ENCODE measurements at regions not wholly inside any gene's neighbourhood (a gene's known extent, or its start where the extent isn't known, plus 50 kb on each side); places are given as distances from the start of the nearest gene placed in this dataset.

DNA sequence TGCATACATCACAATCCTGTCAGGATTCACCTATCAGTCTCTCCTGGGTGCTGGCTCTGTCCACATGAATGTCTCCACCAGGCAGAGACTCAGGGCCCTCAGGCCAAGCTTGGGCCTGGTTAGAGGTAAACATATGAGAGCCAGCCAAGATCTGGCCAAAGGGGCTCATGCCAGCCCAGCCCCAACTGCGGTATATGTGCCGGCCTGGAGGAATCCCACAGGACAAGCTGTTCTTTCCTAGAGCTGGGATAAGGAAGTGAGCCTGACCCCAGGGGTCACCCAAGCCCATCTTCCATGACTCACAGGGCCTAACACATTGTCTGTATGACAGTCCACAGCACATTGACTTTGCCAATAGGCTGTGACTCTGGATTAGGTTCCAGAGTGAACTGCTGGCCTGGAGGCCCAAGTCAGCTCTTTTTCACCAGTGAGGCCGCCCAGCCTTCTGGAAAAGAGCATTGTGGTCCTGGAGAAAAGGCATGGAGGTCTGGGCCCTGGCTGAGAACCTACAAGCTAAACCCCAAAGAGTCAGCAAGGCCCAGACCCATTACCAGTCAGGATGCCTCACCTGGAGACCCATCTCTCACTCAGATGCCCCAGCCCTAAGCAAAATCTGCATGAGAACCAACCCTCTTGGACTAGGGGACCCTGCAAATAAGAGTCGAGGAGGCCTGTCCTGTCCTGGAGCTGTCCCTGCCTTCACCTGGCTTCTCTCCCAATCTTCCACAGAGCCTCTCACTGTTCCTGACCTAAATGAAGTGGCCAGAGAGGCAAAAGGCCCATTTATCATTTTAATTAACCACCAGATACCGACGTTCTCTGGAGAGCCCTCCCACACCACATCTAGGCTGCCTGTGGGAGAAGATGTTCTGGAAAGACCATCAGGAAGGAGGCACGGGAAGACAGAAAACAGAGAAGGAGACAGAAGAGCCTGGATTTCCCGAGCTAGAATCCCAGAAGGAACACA is 120.9 kb upstream of the PKDCC start:
- no peak for DNase-seq

DNA sequence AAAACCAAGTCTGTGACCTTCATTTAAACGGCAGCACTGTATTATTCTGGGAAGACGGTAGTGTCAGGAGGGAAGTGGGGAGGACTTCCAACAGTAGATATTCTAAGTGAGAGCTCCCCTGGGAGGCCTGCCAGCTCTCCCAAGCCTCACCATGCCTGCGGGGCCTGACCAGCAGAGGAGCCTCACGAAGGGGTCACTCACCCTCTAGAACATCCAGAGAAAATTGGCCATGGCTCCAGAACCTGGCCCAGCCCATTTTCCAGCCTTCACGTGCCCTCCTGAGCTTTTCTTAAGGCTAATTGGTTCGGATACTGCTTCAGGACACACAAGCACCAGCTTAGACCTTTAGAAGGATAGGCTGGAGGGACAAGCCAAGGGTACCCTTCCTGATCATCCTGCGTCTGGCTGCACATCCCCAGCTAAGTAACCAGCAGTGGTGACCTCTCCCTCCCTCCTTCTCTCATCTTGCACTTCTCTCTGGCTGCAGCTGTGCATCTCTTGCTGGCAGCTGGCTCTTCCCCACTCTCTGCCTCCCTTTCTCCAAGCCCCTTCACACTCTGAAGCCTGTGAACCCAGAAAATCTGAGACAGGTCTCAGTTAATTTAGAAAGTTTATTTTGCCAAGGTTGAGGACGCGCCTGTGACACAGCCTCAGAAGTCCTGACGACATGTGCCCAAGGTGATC is 120.1 kb upstream of the PKDCC start:
- DNase-seq: no peak

DNA sequence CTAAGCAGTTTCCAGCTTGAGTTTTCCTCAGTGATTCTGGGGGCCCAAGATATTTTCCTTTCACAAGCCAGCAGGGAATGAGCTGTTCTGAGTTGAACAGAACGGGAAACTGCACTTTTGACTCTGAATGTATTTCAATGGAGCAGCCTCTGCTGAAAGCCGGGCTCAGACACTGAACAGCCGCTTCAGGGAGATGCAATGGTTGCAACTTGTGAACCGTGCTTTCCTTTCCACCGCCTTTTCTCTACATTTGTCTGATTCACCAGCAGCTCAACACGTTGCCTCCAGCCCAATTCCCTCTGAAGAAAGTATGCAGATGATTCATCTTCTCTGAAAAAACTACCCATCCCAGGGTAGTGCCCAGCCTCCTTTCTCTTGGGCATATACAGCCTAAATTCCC is 119.3 kb upstream of the PKDCC start:
- no peak for DNase-seq

DNA sequence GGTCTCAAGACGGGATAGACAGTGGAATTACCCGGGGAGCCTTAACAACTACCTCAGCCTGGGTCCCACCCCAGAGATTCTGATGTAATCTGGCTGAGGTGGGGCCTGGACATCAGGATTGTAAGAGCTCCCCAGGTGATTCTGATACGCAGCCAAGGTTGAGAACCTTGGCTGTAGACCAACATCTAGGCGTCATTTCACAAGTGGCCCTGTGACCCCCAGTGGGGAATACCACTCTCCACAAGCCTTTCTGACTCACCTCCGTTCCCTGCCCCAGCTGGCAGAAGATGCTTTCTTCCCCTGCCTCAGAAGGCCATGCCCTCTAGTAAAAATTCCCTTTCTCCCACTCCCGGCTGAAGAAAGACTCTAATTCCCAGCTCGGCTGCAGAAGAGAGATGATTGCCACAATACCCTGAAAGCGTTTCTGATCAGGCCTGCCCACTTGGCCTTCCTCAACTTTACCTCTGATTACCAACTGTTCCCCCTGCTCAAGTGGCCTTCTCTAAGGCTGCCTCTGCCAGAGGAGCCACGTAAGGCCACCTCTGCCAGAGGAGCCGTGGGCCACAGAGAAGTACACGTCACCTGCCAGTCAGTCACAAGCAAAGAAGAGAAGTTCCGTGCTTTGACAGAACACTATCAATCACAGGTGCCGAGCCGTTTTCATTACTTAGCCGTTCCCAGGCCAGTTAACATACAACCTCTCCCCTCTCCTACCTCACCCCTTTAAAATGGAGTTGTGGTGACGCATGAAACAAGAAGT is 116.8 kb upstream of the PKDCC start:
- no peak for DNase-seq

DNA sequence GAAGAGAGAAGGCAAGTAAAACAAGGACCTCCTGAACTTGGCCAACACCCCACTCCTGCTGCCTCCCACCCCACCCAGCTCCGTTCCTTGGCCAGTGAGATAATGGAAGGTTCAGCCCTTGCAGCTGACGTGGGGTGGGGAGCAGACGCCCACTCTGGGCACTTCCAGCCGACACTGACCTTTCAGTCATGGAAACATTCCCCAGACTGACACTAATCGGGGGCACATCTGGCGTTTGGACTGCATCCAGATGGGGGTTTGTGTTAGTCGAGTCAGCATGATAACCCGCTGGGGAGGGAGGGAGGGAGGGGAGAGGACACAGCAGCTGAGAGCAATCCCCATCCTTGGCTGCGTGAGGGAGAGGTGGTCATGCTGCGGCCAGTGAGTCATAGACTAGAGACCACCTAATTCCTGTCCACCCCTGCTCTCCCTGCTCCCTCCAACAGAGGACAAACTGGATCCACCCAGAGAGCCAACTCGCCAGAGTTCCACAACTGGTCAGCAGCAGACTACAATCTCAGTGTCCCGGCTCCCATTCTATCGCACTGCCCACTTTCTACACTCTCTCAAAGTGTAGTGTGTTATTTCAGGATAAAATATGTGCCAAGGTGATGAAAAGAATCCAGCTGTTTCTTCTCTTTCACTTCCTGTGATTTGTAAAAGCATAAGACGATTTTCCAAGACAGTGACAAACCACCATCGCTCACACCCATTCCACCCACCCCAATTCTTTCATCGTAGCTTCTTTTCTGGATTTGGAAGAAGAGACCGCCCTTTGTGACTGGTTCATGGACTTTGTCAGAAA is 115.4 kb upstream of the PKDCC start:
- no peak for DNase-seq

DNA sequence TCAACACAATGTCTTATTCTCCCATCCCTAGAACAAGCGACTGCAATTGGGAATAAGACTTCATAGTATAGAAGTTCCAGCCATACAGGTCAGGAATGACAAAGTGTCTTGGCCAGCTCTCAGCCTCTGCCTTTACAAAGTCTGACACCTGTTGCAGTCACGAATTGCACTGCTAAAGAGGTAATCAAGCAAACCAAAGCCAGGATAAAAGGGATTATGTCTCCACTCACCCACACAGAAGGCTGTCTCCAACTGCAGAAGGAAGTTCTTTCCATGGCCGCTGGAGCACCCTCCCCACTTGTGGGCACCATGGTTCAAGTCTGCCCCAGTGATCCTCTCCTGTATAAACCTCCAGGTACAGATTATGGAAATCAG is 114.8 kb upstream of the PKDCC start:
- DNase-seq: no peak

DNA sequence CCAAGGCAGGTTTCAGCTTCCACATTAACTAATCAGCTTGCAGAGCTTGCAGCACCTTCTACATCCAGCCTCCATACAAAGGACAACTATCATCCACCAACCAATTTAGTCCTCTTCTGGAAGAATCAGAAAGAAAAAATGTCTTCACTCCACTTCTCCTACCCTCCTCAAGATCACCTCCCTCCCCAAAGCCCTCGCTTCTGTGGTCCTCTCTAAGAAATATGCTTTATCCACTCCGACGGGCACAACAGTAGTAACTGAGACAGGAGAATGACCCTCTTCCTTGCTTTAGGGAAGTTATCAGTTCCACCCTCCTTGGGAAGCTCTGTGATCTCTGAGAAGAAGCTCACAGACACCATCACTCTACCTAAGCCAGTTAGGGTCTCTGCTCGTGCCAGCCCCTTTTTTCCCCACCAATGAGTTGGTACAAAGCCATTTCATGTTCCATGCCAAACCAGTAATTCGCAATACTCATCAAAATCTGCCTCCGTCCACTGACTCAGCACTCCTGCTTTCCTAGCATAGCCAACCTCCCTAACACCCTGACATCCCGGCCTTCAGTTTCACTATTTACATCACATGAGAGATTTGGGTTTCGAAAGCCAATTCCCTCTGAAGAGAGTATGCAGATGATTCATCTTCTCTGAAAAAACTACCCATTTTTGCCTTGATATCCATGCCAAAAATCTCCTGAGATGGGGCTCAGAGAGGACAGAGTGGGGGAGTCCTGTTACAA is 114.1 kb upstream of the PKDCC start:
- DNase-seq: no peak

DNA sequence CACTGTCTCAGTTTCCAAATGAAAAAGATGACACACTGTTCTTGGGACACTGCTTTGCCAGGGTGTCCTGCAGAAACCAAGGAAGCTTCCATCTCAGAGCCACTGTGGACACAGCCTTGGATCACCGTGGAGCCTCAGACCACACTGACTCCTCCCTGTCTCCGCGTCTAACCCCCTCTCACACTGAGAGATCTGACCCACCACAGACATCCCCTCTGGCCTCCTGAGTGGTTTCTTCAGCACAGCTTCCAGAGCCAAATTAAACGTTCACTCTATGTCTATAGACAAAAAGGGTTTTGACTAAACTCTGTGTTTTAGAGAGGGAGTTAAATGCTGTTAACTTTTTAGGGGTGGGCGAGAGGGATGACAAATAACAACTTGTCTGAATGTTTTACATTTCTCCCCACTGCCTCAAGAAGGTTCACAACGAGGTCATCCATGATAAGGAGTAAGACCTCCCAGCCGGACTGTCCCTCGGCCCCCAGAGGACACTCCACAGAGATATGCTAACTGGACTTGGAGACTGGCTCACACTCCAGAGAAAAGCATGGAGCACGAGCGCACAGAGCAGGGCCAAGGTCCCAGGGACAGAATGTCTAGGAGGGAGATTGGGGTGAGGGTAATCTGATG is 113.4 kb upstream of the PKDCC start:
- no peak for DNase-seq

DNA sequence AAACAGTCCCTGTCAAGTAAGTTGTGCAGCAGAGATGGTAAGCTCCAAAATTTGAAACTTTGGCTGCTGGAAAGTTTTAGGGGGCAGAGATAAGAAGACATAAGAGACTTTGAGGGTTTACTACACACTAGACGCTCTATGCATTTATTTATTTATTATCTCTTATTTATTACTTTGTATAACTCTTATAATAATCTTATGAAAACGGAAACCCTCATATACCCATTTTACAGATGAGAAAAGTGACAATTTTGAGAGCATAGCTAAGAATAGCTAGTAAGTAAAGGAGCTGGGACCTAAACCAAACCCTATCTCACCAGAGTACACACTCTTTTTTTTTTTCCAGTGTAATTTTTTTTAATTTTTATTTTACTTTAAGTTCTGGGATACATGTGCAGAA is 112.8 kb upstream of the PKDCC start:
- no peak for DNase-seq

DNA sequence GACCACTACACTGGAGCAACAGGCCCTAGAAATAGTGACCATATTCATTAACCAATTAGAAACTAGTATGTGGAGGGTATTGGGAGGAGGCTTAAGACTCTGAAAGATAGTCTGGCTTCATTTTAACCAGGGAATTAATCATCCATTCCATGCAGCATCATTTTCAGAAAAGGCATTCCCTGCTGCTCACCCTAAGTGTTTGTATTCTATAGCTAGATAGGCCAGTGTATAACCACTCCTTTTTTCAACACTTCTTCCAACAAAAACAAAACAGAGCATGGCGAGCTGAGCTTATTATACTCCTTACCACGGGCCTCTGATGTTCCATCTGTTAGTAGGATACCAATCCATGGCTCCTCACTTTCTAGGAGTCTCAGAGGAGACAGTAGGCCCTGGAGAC is 112.0 kb upstream of the PKDCC start:
- DNase-seq: no peak

DNA sequence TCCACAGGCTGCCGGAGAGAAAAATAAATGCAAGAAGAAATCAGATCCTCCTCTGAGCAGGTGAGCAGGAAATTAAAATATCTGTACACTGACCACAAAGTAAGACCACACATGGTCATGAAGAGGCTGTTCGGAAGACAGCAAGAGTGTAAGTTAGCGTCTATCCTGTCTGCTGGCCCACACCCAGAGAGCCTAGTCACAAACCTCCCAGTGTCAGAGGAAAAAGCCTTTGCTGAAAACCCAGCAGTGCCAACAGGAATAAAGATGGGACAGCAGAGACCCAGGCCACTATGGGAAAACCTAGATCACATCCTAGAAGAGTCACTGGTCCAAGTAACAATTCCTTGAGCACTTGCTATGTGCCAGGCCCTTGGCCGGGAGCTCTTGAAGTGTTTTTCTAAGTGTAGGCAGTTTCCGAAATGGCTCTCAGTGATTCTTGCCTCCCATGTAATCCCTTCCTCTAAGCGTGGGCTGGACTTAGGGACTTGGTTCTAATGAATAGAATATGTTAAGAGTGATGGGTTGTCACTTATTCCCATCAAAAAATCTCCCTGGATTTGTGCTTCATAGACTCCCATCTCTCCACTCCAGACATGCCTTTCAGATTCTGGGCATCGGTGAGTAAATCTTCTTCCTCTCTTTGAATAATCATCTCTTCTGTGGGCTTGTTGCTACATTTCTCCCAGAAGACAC is 110.9 kb upstream of the PKDCC start:
- DNase-seq: no peak

DNA sequence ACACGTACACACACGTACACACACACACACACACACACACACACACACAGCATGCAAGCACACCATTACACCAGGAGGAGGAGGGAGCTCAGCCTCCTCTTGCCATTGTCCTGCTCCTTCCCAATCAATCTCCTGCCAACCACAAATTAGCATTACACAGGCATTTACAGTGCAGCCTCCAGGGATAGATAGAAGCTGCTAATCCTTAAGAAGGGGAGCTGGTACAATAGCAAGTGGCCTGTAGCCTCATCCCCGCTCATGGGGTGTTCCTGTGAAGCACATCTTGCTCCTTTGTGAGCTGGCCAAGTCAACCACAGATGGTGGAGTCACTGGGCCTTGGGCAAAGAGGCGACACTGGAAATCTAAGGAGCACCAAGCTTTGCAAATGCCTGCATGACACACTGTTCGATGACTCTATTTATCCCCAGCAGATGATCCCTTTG is 110.3 kb upstream of the PKDCC start:
- DNase-seq: peak; percentile 66

DNA sequence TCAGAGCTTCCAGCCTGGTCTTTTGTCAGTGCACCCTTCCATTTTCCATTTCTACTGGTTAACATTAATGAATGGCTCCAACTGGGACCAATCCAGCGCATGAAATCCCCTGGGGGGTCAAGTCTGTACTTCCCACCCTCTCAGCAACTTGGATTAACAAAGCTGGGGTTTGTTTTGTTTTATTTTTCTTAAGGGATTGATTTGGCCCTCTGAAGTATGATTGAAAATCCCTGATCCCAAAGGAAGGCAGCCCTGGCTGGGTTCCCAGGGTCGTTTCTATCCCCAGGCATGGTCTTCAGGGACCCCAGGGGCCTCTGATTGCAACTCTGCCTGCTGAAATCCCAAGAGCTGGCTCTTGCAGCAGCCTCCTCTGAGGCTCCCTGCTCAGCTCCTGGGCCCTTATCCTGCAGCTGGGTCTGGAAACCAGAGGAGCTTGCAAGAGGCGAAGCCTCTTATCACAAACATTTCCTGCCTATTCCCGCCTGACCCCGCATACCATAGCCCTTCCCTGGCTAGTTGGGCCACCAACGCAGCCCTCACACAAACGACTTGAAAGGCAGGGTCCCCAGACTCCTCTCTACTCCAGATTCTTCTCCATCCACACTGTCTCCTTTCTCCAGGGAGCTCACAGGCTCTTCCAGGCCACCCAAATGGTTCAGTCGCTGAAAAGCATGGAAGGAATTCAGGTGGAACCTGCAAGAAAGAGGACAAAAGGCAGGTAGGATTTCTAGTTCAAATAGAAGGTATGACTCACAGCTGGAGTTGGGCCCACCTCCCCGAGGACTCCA is 109.7 kb upstream of the PKDCC start:
- DNase-seq: no peak

DNA sequence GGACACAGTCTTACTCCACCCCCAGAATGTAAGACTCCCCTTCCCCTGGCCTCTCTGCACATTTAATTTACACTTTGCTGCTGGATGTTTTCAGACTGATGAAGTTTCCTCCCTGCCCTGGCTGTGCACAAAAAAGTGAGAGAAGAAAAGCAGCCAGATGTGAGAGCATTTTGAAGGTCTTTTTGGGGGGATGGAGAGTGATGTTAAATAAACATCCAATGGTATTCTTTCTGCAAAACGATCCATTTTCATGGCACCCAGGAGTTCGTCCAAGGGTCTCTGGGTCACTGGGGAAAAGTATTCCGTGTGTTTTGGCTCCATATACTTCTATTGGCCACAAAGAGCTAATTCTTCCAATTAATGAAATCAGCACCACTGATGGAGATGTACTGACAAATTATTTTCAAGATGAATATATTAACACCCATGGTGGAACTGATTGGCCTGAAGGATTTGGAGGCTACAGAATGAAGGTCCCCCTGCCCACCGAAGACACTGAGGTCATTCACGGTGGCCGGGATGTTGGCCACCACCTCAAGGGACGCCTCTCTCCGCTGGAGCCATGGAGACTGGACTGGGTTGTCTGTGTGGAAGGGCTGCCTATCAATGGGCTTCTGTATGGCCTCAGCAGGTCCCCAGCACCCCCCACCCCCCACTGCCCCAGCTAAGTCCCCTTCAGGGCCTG is 107.6 kb upstream of the PKDCC start:
- DNase-seq: no peak

DNA sequence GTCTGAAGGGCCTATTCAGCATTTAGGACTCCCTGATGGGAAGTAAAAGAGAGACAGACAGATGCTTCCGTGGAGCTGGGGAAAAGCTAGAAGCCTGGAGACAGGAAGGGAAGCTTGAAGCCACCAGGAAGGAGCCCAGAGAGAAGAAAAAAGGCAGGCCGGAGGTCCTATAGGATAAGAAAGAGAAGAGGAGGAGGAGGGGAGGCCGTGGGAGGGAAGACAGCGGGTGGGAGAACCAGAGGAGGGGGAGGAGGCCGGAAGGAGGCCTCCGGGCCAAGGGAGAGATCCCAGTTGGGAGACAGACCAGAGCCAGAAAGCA is 107.1 kb upstream of the PKDCC start:
- no peak for DNase-seq

DNA sequence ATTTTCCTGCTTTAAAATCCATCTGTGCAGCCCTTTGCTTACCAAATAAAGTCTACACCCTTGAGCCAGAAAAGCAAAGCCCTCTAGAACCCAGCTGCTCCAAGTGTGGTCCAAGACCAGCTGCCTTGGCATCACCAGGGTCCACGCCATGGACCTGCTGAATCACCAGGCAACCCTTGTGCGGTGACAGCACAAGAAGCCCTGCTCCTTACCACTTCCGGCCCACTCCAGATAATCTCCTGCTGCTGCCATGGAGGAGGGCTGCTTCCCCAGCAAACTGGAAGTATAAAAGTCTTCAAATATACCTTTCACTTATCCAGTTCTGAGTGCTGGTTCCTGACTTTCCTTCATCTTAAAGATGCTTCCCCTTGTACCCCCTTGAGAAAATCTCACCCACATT is 106.0 kb upstream of the PKDCC start:
- DNase-seq: no peak

DNA sequence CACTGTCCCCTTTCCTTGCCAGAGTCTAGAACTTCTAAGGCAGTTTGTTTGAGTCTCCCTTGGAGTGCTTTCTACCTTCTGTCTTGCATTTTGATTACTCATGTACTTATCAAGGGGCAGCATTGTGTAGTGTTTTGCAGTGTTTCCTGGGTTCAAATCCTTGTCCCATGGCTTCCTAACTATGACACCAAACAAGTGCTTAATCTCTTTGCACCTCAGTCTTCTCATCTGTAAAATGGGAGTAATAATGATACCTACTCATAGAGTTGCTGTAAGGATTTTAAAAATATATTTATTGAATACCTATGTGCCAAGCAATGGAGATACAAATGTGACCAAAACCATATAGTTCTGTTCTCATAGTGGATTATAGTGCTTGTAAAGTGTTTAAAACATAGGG is 105.5 kb upstream of the PKDCC start:
- DNase-seq: no peak

DNA sequence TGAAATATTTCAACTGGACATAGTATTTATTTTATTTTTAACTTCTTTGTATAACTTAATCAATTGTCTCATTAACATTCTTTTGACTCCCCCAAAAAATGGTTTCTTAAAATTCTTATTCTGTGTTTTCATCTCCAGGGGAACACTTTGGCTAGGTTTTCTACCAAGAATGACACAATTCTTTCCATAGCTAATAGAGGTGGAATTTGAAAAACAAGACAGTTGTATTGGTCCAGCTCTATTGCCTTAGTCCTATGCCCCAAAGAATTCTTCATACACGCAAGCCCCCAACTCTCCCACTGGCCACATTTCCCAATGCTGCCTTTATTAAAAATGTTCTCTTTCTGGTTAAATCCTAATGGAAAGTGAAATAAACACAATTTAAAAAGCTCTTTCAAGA is 104.7 kb upstream of the PKDCC start:
- no peak for DNase-seq

DNA sequence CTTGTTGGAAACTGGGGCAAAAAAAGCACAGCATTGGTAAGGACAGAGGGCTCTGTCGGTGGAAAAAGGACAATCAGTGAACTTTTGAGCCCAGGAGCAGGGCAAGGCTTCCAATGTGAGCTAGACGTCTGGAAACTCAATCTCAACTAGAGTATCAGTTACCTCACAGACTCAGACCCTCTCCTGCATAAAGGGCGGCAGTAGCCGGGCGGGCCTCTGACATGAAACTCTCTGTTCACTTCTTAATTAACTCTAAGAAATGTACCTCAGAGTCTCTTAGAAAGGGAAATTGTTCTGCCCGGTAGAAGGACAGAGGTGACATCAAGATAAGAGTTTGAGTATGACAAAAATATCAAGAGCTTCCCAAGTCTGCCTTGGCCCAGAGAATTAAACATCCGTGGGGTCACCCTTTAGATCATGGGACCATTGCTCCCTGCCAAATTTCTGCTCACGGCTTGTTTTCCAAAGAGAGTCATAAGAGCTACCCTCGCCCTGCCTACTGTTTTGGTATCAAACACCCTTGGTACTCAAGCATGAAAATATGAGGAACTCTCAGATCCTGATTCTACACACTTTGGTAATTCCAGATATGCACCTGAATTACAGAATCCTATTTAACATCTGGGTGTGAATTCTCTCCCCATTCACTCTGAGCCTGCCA is 103.5 kb upstream of the PKDCC start:
- DNase-seq: no peak
